Upper lobe of left lung (tissue), 6 donors: ENCODE measurements at regions not wholly inside any gene's neighbourhood (a gene's known extent, or its start where the extent isn't known, plus 50 kb on each side); places are given as distances from the start of the nearest gene placed in this dataset.
A peak's percentile ranks its signal among the peaks of the same experiment; 100 is the strongest.

Experiments
- ATAC-seq, 2 donors: fragments of 200-7000 bp; cut with Tn5 transposase; one replicate each; pipeline ENCODE4 v1.9.1; 2022; ENCODE audit warnings: mild to moderate bottlenecking in 2 of 2, moderate library complexity in 2 of 2; ENCODE audit not compliant: low FRiP score in 2 of 2
- DNase-seq, 2 donors: peaks; one replicate each; pipeline ENCODE4 v3.0.0-alpha.2; 2019 to 2020
- H3K27ac ChIP-seq, 4 donors: fragments of 200-600 bp; sonication (generic); one replicate each; pipeline ENCODE4 v1.5.1; 2016 to 2019
- H3K27me3 ChIP-seq, 4 donors: fragments of 200-600 bp; sonication (generic); one replicate each; pipeline ENCODE4 v1.5.1; 2017 to 2019
- H3K36me3 ChIP-seq, 4 donors: fragments of 200-600 bp; sonication (generic); one replicate each; pipeline ENCODE4 v1.5.1; 2016 to 2019
- H3K4me1 ChIP-seq, 4 donors: fragments of 200-600 bp; sonication (generic); one replicate each; pipeline ENCODE4 v1.5.1; 2018 to 2019
- H3K4me3 ChIP-seq, 4 donors: fragments of 200-600 bp; sonication (generic); one replicate each; pipeline ENCODE4 v1.5.1; 2017 to 2019; ENCODE audit warnings: mild to moderate bottlenecking in 2 of 4, moderate library complexity in 1 of 4
- H3K9me3 ChIP-seq, 4 donors: fragments of 200-600 bp; sonication (generic); one replicate each; pipeline ENCODE4 v1.5.1; 2018 to 2019
- CTCF ChIP-seq, 6 experiments: fragments of 450-650 bp in 4 of 6; fragments of 200-600 bp in 2 of 6; sonication (generic) in 2 of 6; IDR thresholded peaks; one replicate each; pipeline ENCODE4 v1.5.1; 2016 to 2019; ENCODE audit warnings: antibody characterized with exemption in 6 of 6
- EP300 ChIP-seq, 4 donors: sonication (generic); formaldehyde crosslinking; IDR thresholded peaks; one replicate each; pipeline ENCODE4 v1.5.1; 2017; ENCODE audit warnings: antibody characterized with exemption in 4 of 4, control low read depth in 2 of 4
- POLR2A ChIP-seq, 4 donors: fragments of 450-650 bp; IDR thresholded peaks; one replicate each; pipeline ENCODE4 v1.5.1; 2016 to 2017; ENCODE audit warnings: antibody characterized with exemption in 4 of 4, mild to moderate bottlenecking in 2 of 4
- POLR2AphosphoS5 ChIP-seq, 2 donors: sonication (generic); formaldehyde crosslinking; IDR thresholded peaks; one replicate each; pipeline ENCODE4 v1.5.1; 2017; ENCODE audit warnings: antibody characterized with exemption in 2 of 2
- WGBS, 2 donors: methylation state at CpG; one replicate each; pipeline ENCODE4 v1.1.5; 2017 to 2018; 5-methylcytosine and 5-hydroxymethylcytosine counted together
- donor health status: DM: no; HTN: no; CAD: no; lungs with moderate emphysema.
- donor health status: DM: no; HTN: yes; CAD: no; lungs with severe emphysema.

DNA sequence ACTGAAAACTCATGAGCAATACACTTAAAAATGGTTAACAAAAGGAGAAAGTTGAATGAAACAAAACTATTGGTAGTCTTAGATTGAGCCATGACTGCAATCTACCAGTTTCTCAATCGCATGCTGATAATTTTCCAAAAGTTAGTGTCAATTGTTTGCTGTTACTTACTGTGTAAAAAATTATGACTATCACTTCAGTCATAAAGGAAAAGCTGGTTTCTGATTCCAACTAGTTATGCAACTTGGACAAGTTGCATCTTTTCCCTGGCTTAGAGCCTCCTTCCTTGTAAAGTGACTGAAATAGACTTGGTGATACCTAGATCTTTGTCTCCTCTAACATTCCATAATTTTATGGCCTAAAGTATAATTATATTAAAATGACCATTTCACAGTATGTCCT lies 88.3 kb upstream of the PAK5 start:
- Histone ChIP-seq H3K4me3 (no peak overlapping the region), H3K4me1 (no peaks in the 10 kb centered on the region), H3K27ac (no peak overlapping the region), H3K36me3 (no peaks in the 10 kb centered on the region), H3K9me3 (no peaks in the 10 kb centered on the region), H3K27me3 (no peaks in the 10 kb centered on the region)
- WGBS, 2 donors: 50 to 56% methylated on average over 1 of the region's 1 CpG
- ATAC-seq (peak in 1 of 2 donors; percentile 28), DNase-seq (no peak)
- no peak for TF ChIP-seq CTCF (IDR thresholded peaks at IDR 0.05)
- no peak for TF ChIP-seq EP300 (IDR thresholded peaks at IDR 0.05)
- TF ChIP-seq POLR2AphosphoS5 (IDR thresholded peaks at IDR 0.05): no peak
- no peak for TF ChIP-seq POLR2A (IDR thresholded peaks at IDR 0.05)

DNA sequence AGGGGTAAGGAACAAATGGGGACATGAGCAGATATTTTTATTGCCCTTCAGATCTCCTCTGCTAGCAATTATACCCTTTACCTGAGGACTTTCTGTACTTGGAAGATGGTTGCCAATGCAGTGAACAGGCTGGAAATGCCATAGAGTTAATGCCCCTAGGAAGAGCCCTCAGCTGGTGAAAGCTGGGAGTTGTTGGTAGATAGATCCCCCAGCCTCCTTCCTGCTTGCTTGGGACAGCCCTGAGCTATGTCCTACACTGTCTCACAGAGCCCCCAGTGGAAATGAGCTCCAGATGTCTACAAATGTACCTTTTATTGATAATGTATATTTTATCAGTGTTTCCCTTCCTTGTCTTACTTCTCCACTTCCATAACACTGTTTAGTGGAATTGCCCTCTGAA lies 87.6 kb upstream of the PAK5 start:
- Histone ChIP-seq H3K27me3 (no peaks in the 10 kb centered on the region), H3K9me3 (no peaks in the 10 kb centered on the region), H3K36me3 (no peaks in the 10 kb centered on the region), H3K27ac (no peak overlapping the region), H3K4me3 (no peak overlapping the region), H3K4me1 (no peaks in the 10 kb centered on the region)
- ATAC-seq: no peak
- TF ChIP-seq POLR2A (IDR thresholded peaks at IDR 0.05) (no peak), EP300 (IDR thresholded peaks at IDR 0.05) (no peak), CTCF (IDR thresholded peaks at IDR 0.05) (no peak), POLR2AphosphoS5 (IDR thresholded peaks at IDR 0.05) (no peak)
- no peak for DNase-seq

DNA sequence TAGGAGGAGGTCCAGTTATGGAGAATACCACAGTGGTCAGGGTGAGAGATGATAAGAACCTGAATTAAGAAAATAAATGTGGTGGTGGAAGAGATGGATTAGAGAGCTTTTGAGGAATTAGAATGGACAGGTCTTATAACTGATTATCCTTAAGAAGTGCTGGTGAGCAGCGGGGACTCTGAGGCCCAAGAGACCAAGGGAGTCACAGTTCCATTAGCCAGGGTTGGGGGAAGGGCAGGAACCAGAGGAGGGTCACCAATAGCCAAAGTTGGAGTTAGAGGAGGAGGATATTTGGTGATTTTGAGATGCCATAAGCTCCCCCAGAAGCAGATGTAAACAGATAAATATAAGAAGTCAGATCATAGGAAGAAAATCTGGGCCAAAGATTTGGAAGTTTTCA lies 87.1 kb upstream of the PAK5 start:
- ATAC-seq (no peak), DNase-seq (no peak)
- no peaks in the 10 kb centered on the region for H3K9me3 ChIP-seq
- TF ChIP-seq POLR2A (IDR thresholded peaks at IDR 0.05): no peak
- no peaks in the 10 kb centered on the region for H3K36me3 ChIP-seq
- H3K27ac ChIP-seq: no peak overlapping the region
- H3K4me1 ChIP-seq: no peaks in the 10 kb centered on the region
- 71 to 91% methylated on average over 1 of the region's 1 CpG for WGBS, 2 donors
- no peaks in the 10 kb centered on the region for H3K27me3 ChIP-seq
- no peak overlapping the region for H3K4me3 ChIP-seq

DNA sequence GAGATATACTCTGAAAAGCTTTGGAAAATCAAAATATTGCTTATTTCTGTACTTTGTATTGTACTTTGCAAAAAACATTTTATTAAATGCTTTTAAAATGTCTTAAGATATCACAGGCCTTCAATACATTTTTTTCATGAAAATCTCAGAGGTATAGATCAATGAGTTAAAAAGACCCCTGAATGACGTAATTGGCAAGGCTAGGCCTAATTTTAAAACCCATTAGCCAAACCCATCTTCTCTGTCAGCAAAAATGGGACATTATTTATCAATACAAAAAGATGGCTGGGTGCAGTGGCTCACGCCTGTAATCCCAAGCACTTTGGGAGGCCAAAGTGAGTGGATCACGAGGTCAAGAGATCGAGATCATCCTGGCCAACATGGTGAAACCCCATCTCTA lies 84.8 kb upstream of the PAK5 start:
- H3K27me3 ChIP-seq: no peaks in the 10 kb centered on the region
- no peak overlapping the region for H3K27ac ChIP-seq
- no peaks in the 10 kb centered on the region for H3K36me3 ChIP-seq
- WGBS, 2 donors: 88 to 91% methylated on average over 4 of the region's 4 CpGs
- no peak for ATAC-seq
- no peaks in the 10 kb centered on the region for H3K9me3 ChIP-seq
- H3K4me1 ChIP-seq: no peaks in the 10 kb centered on the region
- DNase-seq: no peak
- H3K4me3 ChIP-seq: no peak overlapping the region
- no peak for TF ChIP-seq EP300 (IDR thresholded peaks at IDR 0.05)
- no peak for TF ChIP-seq CTCF (IDR thresholded peaks at IDR 0.05)
- TF ChIP-seq POLR2A (IDR thresholded peaks at IDR 0.05): no peak
- no peak for TF ChIP-seq POLR2AphosphoS5 (IDR thresholded peaks at IDR 0.05)

- Histone ChIP-seq H3K4me1 (no peaks in the 10 kb centered on the region), H3K9me3 (no peaks in the 10 kb centered on the region), H3K27me3 (no peaks in the 10 kb centered on the region), H3K36me3 (no peaks in the 10 kb centered on the region), H3K27ac (no peak overlapping the region), H3K4me3 (no peak overlapping the region)
- no peak for TF ChIP-seq POLR2AphosphoS5 (IDR thresholded peaks at IDR 0.05)
- no peak for TF ChIP-seq EP300 (IDR thresholded peaks at IDR 0.05)
- TF ChIP-seq CTCF (IDR thresholded peaks at IDR 0.05): no peak
- TF ChIP-seq POLR2A (IDR thresholded peaks at IDR 0.05): no peak
- no peak for DNase-seq
- 80 to 92% methylated on average over 2 of the region's 2 CpGs for WGBS, 2 donors
- ATAC-seq: no peak
Measured at GRCh38 chr20:9920866-9921265, 82.0 kb upstream of the PAK5 start.
